IgD-negative memory B cell (primary cell): ENCODE measurements at regions not wholly inside any gene's neighbourhood (a gene's known extent, or its start where the extent isn't known, plus 50 kb on each side); places are given as distances from the start of the nearest gene placed in this dataset.
"Not testable (repeated sequence)": the region's sequence is repeated elsewhere in the genome, so short reads cannot be mapped to it uniquely, and the experiment has no call there.

Experiments
- H3K27ac Mint-ChIP-seq, 3 donors: one replicate each; pipeline ENCODE4 v1.8.0; 2020 to 2022; ENCODE audit warnings: mild to moderate bottlenecking in 3 of 3, mixed read lengths in 3 of 3, moderate library complexity in 1 of 3
- H3K27me3 Mint-ChIP-seq: one replicate; pipeline ENCODE4 v1.8.0; 2021; ENCODE audit warnings: mixed read lengths
- H3K36me3 Mint-ChIP-seq: one replicate; pipeline ENCODE4 v1.8.0; 2020; ENCODE audit warnings: mild to moderate bottlenecking, mixed read lengths
- H3K4me1 Mint-ChIP-seq, 3 donors: one replicate each; pipeline ENCODE4 v1.8.0; 2020 to 2022; ENCODE audit warnings: mixed read lengths in 3 of 3, mild to moderate bottlenecking in 1 of 3
- H3K4me3 Mint-ChIP-seq, 4 donors: one replicate each; pipeline ENCODE4 v1.8.0; 2020 to 2022; ENCODE audit warnings: mild to moderate bottlenecking in 4 of 4, mixed read lengths in 4 of 4, moderate library complexity in 3 of 4
- H3K9me3 Mint-ChIP-seq, 3 donors: one replicate each; pipeline ENCODE4 v1.8.0; 2020 to 2021; ENCODE audit warnings: mixed read lengths in 3 of 3, mild to moderate bottlenecking in 1 of 3

GRCh38 chr10:61215246-61215645 is 237.9 kb downstream of the TMEM26 start:
- Mint-ChIP-seq H3K27me3 (no peaks in the 10 kb centered on the region), H3K9me3 (no peaks in the 10 kb centered on the region), H3K4me3 (no peak overlapping the region), H3K4me1 (no peaks in the 10 kb centered on the region), H3K27ac (no peak overlapping the region), H3K36me3 (no peaks in the 10 kb centered on the region)

DNA sequence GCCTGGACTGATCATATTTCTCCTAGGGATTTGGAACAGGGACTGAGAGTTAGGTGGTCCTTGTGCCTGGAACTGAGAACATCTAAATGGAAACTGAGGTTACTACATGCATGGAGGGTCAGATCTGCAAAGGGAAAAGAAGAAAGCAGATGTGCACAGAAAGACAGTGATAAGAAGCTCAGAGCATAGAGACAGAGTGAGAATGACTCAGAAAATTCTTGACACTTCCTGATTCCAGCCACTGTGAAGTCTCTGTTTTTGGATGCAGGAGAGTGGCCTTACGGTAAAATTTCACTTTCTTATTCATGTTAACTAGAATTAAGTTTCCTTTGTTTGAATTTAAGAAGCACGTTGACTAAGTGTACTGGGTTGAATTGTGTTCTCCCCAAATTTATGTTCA is 241.7 kb downstream of the TMEM26 start:
- H3K27ac Mint-ChIP-seq = no peak overlapping the region
- no peaks in the 10 kb centered on the region for H3K4me1 Mint-ChIP-seq
- no peak overlapping the region for H3K4me3 Mint-ChIP-seq
- no peaks in the 10 kb centered on the region for H3K9me3 Mint-ChIP-seq
- peaks cover 3% of the 10 kb centered on the region for H3K27me3 Mint-ChIP-seq
- H3K36me3 Mint-ChIP-seq = no peaks in the 10 kb centered on the region

GRCh38 chr10:61197057-61197456 is 253.1 kb upstream of the RHOBTB1 start:
- H3K4me1 Mint-ChIP-seq = no peaks in the 10 kb centered on the region
- no peak overlapping the region for H3K27ac Mint-ChIP-seq
- peaks cover 2 to 8% (median 5%) of the 10 kb centered on the region in 3 donors for H3K9me3 Mint-ChIP-seq
- peaks cover 2% of the 10 kb centered on the region for H3K27me3 Mint-ChIP-seq
- H3K4me3 Mint-ChIP-seq = no peak overlapping the region
- no peaks in the 10 kb centered on the region for H3K36me3 Mint-ChIP-seq

- Mint-ChIP-seq H3K4me1 (no peaks in the 10 kb centered on the region), H3K27ac (no peak overlapping the region), H3K36me3 (no peaks in the 10 kb centered on the region), H3K9me3 (peaks cover 2 to 8% (median 7%) of the 10 kb centered on the region in 3 donors), H3K27me3 (peaks cover 4% of the 10 kb centered on the region), H3K4me3 (no peak overlapping the region)
Measured at GRCh38 chr10:61195211-61195610, 251.2 kb upstream of the RHOBTB1 start.

DNA sequence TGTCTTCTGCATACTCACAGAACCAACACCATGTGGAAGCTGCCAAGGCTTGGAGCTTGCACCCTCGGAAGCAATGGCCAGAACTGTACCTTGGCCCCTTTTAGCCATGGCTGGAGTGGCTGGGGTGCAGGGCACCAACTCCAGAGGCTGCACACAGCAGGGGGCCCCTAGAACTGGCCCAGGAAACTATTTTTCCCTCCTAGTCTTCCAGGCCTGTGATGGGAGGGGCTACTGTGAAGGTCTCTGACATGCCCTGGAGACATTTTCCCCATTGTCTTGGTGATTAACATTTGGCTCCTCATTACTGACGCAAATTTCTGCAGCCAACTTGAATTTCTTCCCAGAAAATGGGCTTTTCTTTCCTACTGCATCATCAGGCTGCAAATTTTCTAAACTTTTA is 248.6 kb upstream of the RHOBTB1 start:
- H3K27me3 Mint-ChIP-seq, H3K36me3 Mint-ChIP-seq, H3K4me3 Mint-ChIP-seq, H3K4me1 Mint-ChIP-seq, H3K27ac Mint-ChIP-seq, H3K9me3 Mint-ChIP-seq: not testable (repeated sequence)

DNA sequence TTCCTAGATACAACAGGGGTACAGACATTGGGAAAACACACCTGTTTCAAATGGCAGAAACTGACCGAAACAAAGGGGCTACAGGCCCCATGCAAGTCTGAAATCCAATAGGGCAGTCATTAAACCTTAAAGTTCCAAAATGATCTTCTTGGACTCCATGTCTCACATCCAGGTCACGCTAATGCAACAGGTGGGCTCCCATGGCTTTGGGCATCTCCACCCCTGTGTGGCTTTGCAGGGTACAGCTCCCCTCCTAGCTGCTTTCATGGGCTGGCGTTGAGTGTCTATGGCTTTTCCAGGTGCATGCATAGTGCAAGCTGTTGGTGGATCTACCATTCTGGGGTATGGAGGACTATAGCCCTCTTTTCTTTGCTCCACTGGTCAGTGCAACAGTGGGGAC is 248.1 kb upstream of the RHOBTB1 start:
- no peak overlapping the region for H3K27ac Mint-ChIP-seq
- H3K4me1 Mint-ChIP-seq = no peaks in the 10 kb centered on the region
- H3K27me3 Mint-ChIP-seq = peaks cover 4% of the 10 kb centered on the region
- H3K36me3 Mint-ChIP-seq = no peaks in the 10 kb centered on the region
- H3K4me3 Mint-ChIP-seq = no peak overlapping the region
- peaks cover 2 to 8% (median 7%) of the 10 kb centered on the region in 3 donors for H3K9me3 Mint-ChIP-seq

DNA sequence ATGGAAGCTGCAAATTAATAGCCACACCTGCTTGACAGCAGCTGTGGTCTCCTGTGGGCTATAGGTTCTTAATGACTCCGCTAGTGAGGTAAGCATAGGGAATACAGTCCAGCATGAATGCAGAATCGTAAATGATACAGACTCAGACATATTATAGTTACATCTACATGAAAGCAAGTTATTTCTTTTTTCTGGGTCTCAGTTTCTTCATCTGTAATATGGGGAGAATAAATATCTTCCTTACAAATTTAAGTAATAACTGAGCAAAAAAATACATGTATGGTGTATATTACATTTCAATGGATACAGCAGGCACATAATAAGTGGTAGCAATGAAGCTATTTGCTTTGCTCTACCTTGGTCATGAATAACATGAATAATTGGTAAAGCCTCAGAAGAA is 245.9 kb upstream of the RHOBTB1 start:
- H3K27me3 Mint-ChIP-seq = peaks cover 4% of the 10 kb centered on the region
- H3K9me3 Mint-ChIP-seq = peaks cover 2 to 8% (median 7%) of the 10 kb centered on the region in 3 donors

GRCh38 chr10:61188691-61189090 is 244.7 kb upstream of the RHOBTB1 start:
- no peaks in the 10 kb centered on the region for H3K36me3 Mint-ChIP-seq
- no peak overlapping the region for H3K27ac Mint-ChIP-seq
- H3K27me3 Mint-ChIP-seq = peaks cover 6% of the 10 kb centered on the region

More for the DNA sequence above, 245.9 kb upstream of the RHOBTB1 start:
- Mint-ChIP-seq H3K4me3 (no peak overlapping the region), H3K4me1 (no peaks in the 10 kb centered on the region), H3K36me3 (no peaks in the 10 kb centered on the region), H3K27ac (peak overlapping the region in 1 of 3 donors; percentile 51)

DNA sequence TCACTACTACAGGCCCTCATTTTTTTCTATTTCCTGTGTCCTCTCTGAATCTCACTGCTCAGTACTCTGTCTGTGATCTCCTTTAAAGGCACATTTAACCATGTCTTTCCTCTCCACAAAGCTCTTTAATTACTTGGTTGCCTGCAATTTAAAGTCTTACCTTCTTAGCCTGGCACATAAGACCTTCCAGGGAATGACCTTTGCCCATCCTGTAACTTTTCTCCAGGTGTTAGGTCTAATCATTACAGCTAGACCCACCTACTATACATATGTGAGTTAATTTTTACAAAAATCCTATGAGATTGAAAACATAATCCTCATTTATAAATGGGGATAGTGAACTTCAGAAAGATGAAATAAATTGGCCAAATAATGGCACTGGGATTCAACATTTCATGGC is 244.1 kb upstream of the RHOBTB1 start:
- H3K27ac Mint-ChIP-seq = no peak overlapping the region
- H3K27me3 Mint-ChIP-seq = peaks cover 7% of the 10 kb centered on the region
- H3K36me3 Mint-ChIP-seq = no peaks in the 10 kb centered on the region
- no peaks in the 10 kb centered on the region for H3K4me1 Mint-ChIP-seq
- no peak overlapping the region for H3K4me3 Mint-ChIP-seq
- peaks cover under 1 to 4% (median 3%) of the 10 kb centered on the region in 3 donors for H3K9me3 Mint-ChIP-seq

More at GRCh38 chr10:61188691-61189090, 244.7 kb upstream of the RHOBTB1 start:
- Mint-ChIP-seq H3K4me3 (no peak overlapping the region), H3K4me1 (no peaks in the 10 kb centered on the region), H3K9me3 (peaks cover 2 to 8% (median 7%) of the 10 kb centered on the region in 3 donors)

- H3K36me3 Mint-ChIP-seq = no peaks in the 10 kb centered on the region
- no peaks in the 10 kb centered on the region for H3K4me1 Mint-ChIP-seq
- H3K27me3 Mint-ChIP-seq = peaks cover 7% of the 10 kb centered on the region
- H3K4me3 Mint-ChIP-seq = no peak overlapping the region
- H3K9me3 Mint-ChIP-seq = peaks cover 0 to 2% (median 0%) of the 10 kb centered on the region in 3 donors
- H3K27ac Mint-ChIP-seq = no peak overlapping the region
Measured at GRCh38 chr10:61187601-61188000, 243.6 kb upstream of the RHOBTB1 start.

DNA sequence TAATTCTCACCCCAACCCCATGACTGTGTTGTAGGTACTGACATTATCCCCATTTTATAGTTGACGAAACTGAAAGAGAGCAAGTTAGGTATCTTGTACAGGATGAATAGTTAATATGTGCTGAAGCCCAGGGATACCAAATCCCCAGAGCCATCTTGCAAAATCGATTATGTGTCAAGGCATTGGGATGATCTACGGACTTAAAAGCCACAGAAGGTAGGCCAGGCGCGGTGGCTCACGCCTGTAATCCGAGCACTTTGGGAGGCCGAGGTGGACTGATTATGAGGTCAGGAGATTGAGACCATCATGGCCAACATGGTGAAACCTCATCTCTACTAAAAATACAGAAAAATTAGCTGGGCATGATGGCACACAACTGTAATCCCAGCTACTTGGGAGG is 242.4 kb upstream of the RHOBTB1 start:
- Mint-ChIP-seq H3K27me3 (peaks cover 7% of the 10 kb centered on the region), H3K9me3 (no peaks in the 10 kb centered on the region), H3K4me3 (no peak overlapping the region), H3K36me3 (no peaks in the 10 kb centered on the region), H3K27ac (no peak overlapping the region), H3K4me1 (no peaks in the 10 kb centered on the region)

GRCh38 chr10:61184429-61184828 is 240.4 kb upstream of the RHOBTB1 start:
- Mint-ChIP-seq H3K27me3 (peaks cover 3% of the 10 kb centered on the region), H3K9me3 (no peaks in the 10 kb centered on the region), H3K27ac (no peak overlapping the region), H3K36me3 (no peaks in the 10 kb centered on the region), H3K4me3 (no peak overlapping the region), H3K4me1 (no peaks in the 10 kb centered on the region)

DNA sequence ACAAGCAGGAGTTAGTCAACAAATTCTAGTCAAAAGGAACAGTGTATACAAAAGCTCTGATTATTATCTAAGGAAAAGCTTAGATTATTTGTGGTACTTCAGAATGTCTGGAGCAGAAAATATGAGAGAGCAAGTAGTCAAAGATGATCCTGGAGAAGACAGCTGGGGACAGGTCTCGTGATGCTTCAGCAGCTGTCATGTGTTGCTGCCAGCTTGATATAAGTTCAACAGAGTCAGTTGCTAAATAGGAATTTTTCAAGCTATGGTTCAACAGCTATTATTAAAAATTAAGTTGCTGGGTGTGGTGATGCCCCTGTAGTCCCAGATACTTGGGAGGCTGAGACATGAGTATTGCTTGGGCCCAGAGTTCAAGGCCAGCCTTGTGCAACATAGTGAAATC is 240.0 kb upstream of the RHOBTB1 start:
- no peaks in the 10 kb centered on the region for H3K36me3 Mint-ChIP-seq
- H3K4me3 Mint-ChIP-seq = no peak overlapping the region
- H3K9me3 Mint-ChIP-seq = no peaks in the 10 kb centered on the region
- no peak overlapping the region for H3K27ac Mint-ChIP-seq
- H3K4me1 Mint-ChIP-seq = no peaks in the 10 kb centered on the region
- H3K27me3 Mint-ChIP-seq = peaks cover 3% of the 10 kb centered on the region

DNA sequence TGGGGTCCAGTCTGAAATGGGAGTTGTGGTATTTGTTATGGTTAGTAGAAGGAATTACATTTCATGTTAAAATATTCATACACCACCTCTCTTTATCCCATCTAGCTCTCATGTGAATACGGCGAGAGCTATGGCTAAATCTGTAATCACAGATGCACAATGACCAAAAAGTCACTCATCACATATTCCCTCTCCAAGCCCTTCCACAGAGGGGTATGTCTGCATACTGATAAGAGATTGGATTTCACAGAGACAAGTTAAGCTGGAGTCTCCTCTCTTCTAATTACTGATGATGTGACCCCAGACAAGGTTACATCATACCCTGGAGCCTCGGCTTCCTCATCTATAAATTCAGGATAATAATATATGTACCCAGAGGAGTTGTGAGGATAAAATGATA is 237.8 kb upstream of the RHOBTB1 start:
- Mint-ChIP-seq H3K27me3 (peaks cover 3% of the 10 kb centered on the region), H3K36me3 (no peaks in the 10 kb centered on the region), H3K9me3 (no peaks in the 10 kb centered on the region), H3K27ac (no peak overlapping the region), H3K4me3 (no peak overlapping the region), H3K4me1 (no peaks in the 10 kb centered on the region)

DNA sequence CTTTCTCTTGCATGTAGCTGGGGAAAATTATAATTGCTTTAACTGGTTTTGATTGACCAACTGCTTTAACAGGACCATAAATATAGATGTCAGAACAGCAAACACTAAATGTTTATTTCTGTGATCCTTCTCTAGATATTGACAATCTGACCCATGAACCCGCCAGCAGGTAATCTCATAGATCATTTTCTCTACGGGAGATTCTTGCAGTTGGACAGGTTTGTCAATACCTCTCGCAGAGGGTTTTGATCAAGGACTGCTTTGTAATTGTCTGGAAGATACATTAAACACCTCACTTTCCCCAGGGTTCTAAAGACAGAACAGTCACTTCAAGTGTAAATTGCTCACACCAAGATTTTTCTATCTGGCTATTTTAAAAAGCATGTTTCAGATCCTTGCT is 235.8 kb upstream of the RHOBTB1 start:
- H3K27ac Mint-ChIP-seq = no peak overlapping the region
- H3K4me1 Mint-ChIP-seq = no peaks in the 10 kb centered on the region

GRCh38 chr10:61176424-61176823 is 232.4 kb upstream of the RHOBTB1 start:
- H3K27ac Mint-ChIP-seq = no peak overlapping the region
- no peak overlapping the region for H3K4me3 Mint-ChIP-seq
- H3K36me3 Mint-ChIP-seq = no peaks in the 10 kb centered on the region
- H3K9me3 Mint-ChIP-seq = peaks cover 0 to 3% (median 0%) of the 10 kb centered on the region in 3 donors
- no peaks in the 10 kb centered on the region for H3K4me1 Mint-ChIP-seq
- H3K27me3 Mint-ChIP-seq = peaks cover 6% of the 10 kb centered on the region

More for the DNA sequence above, 235.8 kb upstream of the RHOBTB1 start:
- H3K9me3 Mint-ChIP-seq = no peaks in the 10 kb centered on the region
- no peaks in the 10 kb centered on the region for H3K36me3 Mint-ChIP-seq
- H3K4me3 Mint-ChIP-seq = no peak overlapping the region
- peaks cover 3% of the 10 kb centered on the region for H3K27me3 Mint-ChIP-seq

DNA sequence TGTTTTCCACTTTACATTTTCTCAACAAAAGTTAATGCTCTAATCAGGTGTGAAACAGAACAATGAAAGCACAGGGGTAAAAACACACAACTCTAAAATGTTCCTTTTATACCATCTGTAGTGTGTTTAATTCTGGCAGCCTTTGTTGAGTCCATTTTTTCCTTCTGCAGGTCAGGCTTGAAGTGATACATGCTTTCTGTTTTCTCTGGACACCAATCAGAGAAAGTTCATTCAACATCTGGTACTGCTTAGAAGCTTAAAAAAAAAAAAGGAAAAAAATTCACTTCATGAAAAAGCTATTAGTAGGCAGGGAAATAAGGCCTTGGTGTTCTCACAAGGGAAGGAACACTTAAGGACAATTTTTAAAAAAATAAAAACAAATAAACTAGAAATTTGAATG is 231.3 kb upstream of the RHOBTB1 start:
- H3K4me3 Mint-ChIP-seq = no peak overlapping the region
- peaks cover 0 to 3% (median 0%) of the 10 kb centered on the region in 3 donors for H3K9me3 Mint-ChIP-seq
- no peak overlapping the region for H3K27ac Mint-ChIP-seq
- peaks cover 6% of the 10 kb centered on the region for H3K27me3 Mint-ChIP-seq
- H3K36me3 Mint-ChIP-seq = no peaks in the 10 kb centered on the region
- no peaks in the 10 kb centered on the region for H3K4me1 Mint-ChIP-seq
